ENCODE measurements at regions not wholly inside any gene's neighbourhood (a gene's known extent, or its start where the extent isn't known, plus 50 kb on each side); places are given as distances from the start of the nearest gene placed in this dataset.

DNA sequence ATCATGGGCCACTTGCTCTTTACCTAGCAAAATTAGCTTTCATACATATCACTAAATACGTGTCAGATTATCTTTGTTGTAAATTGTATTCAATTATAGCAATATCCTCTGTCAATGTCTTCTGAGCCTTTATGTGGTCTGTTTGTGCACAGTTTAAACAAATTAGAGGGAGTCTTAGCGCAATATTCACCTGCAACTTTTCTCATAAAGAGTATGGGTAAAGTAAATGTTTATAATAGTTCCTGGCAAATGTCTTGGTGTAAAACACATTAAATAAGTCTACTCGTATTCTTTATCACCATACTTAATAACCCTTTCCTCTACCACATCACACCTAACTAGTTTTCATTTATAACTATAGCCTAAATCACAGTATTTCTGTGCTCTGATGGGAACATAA lies 169.0 kb downstream of the PCSK1 start:
- TF ChIP-seq POLR2AphosphoS5 (IDR thresholded peaks at IDR 0.05) = no peak
- TF ChIP-seq CTCF (IDR thresholded peaks at IDR 0.05) = no peak
- no peak for TF ChIP-seq EP300 (IDR thresholded peaks at IDR 0.05)

Data from stomach (tissue), 4 donors.